GM18499 (cell line): ENCODE measurements at regions not wholly inside any gene's neighbourhood (a gene's known extent, or its start where the extent isn't known, plus 50 kb on each side); places are given as distances from the start of the nearest gene placed in this dataset.

ENCODE experiments used
- ATAC-seq: cut with Tn5 transposase; IDR thresholded peaks from one replicate; pipeline ENCODE4 v1.9.1; 2021; ENCODE audit warnings: moderate number of reproducible peaks; ENCODE audit not compliant: insufficient read depth, unreplicated experiment

- ATAC-seq, result no peak
Measured at GRCh38 chr12:89038831-89039512, 313.3 kb downstream of the DUSP6 start.

DNA sequence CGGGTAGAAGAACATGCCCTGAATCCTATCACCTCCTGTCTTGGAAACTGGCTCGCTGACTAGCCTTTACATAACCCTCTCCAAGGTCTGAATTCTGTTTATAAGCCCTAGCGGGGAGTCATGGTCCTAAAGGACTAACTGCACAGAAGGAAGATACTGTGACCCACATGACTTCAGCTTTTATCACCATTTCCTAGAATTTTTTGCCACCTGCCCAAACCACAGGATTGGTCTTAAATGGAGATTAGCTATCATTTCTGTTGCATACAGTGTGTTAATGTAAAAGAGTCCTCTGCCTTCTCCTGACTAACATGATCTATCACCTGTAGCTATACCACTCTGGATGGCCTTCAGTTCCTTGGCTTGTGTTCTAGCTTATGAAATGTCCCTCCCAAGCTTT lies 319.2 kb downstream of the DUSP6 start:
- no peak for ATAC-seq

- no peak for ATAC-seq
Measured at GRCh38 chr12:89029961-89030360, 322.3 kb downstream of the DUSP6 start.

DNA sequence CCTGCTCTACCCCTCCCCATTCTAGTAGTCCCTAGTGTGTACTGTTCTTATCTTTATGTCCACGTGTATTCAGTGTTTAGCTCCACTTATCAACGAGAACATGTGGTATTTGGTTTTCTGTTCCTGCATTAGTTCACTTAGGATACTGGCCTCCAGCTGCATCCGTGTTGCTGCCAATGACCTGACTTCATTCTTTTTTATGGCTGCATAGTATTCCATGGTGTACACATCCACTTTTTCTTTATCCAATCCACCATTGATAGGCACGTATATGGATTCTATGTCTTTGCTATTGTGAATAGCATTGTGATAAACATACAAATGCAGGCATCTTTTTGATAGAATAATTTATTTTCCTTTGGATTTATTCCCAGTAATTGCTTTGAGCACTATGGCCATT lies 327.7 kb downstream of the DUSP6 start:
- no peak for ATAC-seq

- ATAC-seq, result no peak
Measured at GRCh38 chr12:89023936-89024335, 328.4 kb downstream of the DUSP6 start.

DNA sequence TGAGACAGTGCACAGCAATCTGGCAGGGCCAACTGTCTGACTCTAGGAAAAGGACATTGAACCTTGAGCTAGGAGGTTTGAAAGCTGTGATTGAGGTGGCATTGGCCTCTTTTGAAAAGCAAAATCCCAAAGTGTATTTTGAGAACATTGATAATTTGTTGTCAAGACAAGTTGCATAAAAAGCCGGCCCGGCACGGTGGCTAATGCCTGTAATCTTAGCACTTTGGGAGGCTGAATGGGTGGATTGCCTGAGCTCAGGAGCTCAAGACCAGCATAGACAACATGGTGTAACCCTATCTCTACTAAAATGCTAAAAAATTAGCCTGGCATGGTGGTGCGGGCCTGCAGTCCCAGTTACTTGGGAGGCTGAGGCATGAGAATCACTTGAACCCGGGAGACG lies 331.6 kb downstream of the DUSP6 start:
- no peak for ATAC-seq

GRCh38 chr12:89020121-89020480 lies 332.2 kb downstream of the DUSP6 start:
- ATAC-seq, result no peak

- peak; percentile 94 for ATAC-seq
Measured at GRCh38 chr12:89019439-89020120, 332.7 kb downstream of the DUSP6 start.

DNA sequence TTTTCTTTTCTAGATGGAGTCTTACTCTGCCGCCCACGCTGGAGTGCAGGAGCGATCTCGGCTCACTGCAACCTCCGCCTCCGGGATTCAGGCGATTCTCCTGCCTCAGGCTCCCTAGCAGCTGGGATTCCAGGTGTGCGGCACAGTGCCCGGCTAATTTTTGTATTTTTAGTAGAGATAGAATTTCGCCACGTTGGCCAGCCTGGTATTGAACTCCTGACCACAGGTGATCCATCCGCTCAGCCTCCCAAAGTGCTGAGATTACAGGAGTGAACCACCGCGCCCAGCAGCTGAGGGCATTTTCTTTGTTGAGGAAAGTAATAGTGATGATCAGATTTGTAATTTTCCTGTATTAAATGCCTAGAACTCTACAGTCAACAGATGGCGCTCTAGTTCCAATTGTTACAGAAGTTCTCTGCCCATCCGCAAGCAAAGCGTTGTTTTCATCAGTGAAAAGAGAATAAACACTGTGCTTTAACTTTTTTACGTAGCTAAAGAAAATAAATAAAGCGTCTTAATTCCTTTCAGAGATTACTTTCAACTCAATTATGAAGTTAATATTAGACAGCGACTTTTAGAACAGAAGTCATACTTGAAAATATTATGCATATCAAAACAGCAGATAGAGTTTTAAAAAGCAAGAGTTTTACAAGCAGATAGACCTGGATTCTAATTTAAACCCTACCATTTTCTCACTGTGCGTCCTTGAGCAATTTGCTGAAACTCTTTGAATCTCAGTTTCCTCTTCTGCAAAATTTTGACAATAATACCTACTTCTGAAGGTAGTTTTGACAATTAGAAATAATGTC lies 335.1 kb downstream of the DUSP6 start:
- ATAC-seq, result no peak

DNA sequence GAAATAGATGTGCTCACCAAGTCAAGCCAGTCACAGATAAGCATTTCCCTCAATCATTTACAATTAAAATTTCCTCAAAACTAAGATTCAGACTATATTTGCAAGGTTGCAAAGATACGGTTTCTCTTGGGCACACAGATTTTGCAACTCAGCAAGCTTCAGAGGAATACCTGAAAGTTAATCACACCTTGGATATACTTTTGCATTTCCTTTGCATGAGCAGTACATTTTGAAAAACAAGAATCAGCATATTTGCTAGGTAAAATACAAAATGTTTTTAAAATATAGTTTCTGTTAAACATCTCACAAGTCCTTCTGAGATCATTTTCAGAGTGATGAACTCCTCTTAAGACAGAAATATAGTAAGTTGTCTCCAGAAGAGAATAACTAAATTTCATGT lies 336.9 kb downstream of the DUSP6 start:
- no peak for ATAC-seq

DNA sequence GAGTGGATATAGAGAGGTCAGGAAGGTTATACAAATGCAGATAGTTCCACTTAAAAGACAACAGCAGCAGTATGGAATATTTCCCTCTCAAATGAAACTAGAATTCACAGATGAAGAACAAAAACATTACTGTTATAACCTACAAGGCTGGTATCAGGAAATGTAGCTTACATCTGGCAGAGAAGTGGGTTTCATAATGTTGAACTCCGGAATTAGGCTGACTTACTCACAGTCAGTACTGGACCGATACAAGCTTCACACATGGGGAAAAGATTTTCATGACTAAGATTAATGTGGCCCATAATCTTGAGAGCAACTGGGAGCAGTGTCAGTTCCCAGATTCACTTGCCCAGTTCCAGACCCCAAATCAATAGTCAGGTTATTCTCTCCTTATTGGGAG lies 353.9 kb downstream of the DUSP6 start:
- no peak for ATAC-seq

DNA sequence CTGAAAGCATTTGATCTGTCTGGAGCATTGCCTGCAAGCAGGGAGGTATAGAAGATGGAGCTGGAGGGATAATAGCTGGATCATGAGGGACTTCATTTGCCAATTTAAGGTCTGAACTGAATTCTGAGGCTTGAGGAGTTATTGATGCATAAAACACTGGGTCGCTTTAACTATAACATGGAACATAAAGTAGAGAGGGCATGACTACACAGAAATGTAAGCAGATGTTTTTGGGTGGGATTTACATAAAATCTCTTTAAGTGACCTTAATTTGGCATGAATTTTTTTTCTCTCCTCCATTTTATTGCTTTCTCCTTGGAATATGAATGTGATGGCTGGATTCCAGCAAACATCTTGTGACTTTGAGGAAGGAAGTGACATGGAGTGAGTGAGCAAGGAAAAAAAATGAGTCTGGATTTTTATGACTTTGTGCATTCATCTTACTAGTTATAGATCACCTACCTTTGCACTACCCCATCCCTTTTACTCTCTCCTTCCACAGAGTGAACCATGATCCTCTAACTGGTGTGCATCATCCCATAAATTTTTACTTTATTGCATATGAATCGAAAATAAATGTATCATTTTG lies 356.0 kb downstream of the DUSP6 start:
- ATAC-seq, result no peak

DNA sequence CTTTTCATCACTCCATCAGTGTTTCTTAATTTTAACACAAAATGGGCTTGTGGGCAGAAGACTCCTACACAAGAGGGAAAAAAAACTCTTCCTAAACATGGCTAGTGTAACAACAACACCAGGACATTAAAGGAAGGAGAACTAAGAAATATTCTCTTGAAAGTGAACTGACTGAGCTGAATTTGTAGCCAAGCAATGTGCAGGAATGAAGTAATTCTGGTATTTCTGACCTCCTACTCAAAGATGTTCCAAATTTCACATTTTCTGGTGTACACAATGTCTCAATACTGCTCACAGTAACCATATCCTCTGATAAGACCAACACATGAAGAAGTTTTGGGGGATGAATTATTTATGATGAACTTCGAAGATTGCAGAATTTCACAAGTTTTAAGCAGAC lies 357.3 kb downstream of the DUSP6 start:
- ATAC-seq, result no peak

DNA sequence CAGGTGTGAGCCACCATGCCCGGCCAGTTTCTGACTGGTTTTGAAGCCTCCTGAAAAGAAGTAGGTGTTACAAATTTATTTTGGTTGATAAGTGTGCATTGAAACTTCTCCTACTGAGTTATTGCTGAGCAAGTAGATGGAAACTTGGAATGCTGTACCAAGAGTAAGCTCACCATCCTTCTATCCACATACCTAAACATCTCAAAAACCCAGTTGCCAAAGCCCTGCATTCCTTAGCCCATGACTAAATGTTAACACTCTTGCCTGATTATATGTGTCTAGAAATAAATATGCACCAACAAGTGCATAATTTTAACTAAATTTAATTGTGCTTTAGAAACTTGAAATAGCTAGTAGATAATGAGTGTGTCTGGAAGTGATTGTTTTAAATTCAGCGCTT lies 357.8 kb downstream of the DUSP6 start:
- no peak for ATAC-seq

GRCh38 chr12:88993651-88994050 lies 358.6 kb downstream of the DUSP6 start:
- ATAC-seq, result no peak

DNA sequence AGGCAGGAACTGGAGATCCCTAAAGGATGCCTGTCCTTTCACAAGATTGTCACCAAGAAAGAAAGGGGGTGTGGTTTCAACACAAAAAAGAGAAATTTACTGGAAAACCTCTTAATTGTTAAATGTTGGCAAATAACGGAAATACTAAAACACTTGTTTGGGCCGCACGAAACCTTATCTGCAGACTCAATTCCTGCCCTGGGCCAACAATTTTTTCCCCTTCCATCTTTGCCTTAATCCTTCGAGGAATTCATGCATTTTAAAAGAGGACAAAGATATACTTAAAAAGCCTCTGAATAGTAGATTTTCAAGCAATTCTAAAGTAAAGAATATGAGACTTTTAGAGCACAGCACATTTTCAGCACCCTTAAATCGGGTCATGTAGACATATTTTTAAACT lies 366.2 kb downstream of the DUSP6 start:
- ATAC-seq, result no peak

GRCh38 chr12:88985631-88986030 lies 366.7 kb downstream of the DUSP6 start:
- ATAC-seq, result no peak

- ATAC-seq, result no peak
Measured at GRCh38 chr12:88985011-88985410, 367.3 kb downstream of the DUSP6 start.

DNA sequence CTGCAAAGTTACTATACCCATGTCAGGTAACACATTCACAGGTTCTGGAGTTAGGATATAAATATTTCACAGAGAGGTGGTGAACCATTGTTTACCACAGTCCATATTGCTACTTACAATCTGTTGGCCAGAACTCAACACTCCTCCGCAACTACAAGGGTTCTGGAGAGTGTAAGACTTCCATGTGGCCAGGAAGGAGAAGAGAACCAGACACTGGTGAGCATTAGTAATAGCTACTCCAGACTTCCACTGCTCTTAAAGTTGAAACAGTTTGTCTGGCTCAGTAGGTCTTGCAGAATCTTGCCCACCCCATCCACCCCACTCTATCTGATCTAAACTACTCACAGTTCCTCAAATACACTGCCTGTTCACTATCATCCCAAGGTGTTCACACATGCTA lies 369.6 kb downstream of the DUSP6 start:
- ATAC-seq, result no peak

DNA sequence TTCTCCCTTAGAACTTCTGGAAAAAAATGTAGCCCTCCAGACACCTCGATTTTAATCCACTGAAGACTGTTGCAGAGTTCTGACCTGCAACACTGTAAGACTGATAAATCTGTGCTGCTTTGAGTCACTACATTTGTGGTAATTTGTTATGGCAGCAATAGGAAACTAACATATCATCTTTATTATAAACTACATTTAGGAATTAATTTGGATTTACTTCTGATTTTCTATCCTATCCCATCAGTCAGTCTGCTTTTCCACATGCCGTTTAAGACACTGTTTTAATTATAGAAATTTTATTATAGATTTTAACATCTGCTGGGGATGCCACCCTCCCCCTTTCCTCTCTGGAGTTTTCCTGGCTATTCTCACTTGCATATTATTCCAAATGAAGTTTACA lies 375.2 kb downstream of the DUSP6 start:
- ATAC-seq, result no peak

DNA sequence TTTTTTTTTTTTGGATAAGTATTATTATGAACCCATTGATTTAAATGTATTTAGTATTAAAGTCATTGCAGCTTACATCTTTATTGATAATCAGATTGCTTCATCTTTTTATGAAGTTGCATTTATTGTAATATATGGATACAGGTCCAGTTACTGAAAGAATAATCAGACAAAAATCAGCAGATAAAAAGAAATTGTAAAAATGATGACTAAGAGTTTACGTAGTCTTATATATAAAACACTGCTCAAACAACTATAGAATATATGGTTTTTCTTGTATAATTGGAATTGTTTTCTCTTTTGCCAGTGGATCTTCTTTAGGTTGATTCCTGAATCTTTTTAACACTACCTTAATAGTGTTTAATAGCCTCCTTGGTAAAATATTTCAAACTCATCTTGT lies 378.3 kb downstream of the DUSP6 start:
- no peak for ATAC-seq
